T-helper 1 cell treated with Interleukin-12 subunit alpha and Interleukin-12 subunit beta and Interleukin-4 antibody, amounts not matched to agents 30 μg/mL and 1 μg/mL, for 36 hours (primary cell): ENCODE measurements at regions not wholly inside any gene's neighbourhood (a gene's known extent, or its start where the extent isn't known, plus 50 kb on each side); places are given as distances from the start of the nearest gene placed in this dataset.
"Not testable (repeated sequence)": the region's sequence is repeated elsewhere in the genome, so short reads cannot be mapped to it uniquely, and the experiment has no call there.

Source experiments
- H3K27ac Mint-ChIP-seq: one replicate; pipeline ENCODE4 v1.8.0; 2021; ENCODE audit warnings: mild to moderate bottlenecking, mixed read lengths
- H3K27me3 Mint-ChIP-seq: one replicate; pipeline ENCODE4 v1.8.0; 2021; ENCODE audit warnings: low read depth, mixed read lengths
- H3K36me3 Mint-ChIP-seq: one replicate; pipeline ENCODE4 v1.8.0; 2021; ENCODE audit warnings: low read depth, mixed read lengths
- H3K4me1 Mint-ChIP-seq: one replicate; pipeline ENCODE4 v1.8.0; 2021; ENCODE audit warnings: low read depth, mixed read lengths
- H3K4me3 Mint-ChIP-seq: one replicate; pipeline ENCODE4 v1.8.0; 2021; ENCODE audit warnings: mild to moderate bottlenecking, moderate library complexity, mixed read lengths
- H3K9me3 Mint-ChIP-seq: one replicate; pipeline ENCODE4 v1.8.0; 2021; ENCODE audit warnings: mixed read lengths

DNA sequence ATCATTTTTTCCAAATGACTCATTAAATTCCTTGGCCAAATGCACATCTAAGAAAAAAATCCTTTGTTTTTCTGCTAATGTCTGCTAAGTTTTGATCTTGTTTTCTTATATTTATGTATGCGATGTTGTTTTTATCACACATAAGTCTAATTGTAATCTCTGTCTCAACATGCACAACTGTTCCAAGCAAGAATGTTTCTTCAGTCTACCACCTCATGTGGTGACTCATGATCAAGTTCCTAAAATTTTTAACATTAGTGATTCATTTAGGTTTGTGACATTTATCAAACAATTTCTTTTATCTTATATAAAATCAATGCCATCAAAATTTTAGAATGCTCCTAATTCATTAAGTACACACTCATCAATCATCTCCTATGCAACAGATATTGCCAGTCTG lies 763.9 kb upstream of the FAM174A start:
- Mint-ChIP-seq H3K36me3 (no peaks in the 10 kb centered on the region), H3K9me3 (no peaks in the 10 kb centered on the region), H3K27ac (no peak overlapping the region), H3K4me3 (no peak overlapping the region), H3K4me1 (no peaks in the 10 kb centered on the region), H3K27me3 (no peaks in the 10 kb centered on the region)

DNA sequence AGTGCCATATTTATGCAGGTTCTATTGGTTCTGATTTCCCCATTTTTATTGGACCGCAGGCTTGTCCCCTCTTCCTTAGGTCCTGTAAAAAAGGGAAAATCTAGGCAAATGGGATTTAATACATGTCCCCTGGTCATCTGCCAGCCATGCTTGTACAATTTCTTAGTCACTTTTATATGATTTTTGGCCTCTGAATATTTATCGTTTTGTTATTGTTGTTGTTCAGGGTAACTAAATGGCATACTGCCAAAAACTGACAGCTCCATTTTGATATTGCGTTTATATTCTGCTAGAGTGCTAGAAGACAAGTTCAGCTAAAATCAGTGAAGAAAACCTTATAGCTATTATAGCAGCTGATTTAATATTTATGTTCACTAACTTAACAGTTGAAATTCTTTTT lies 770.2 kb upstream of the FAM174A start:
- Mint-ChIP-seq H3K27me3 (no peaks in the 10 kb centered on the region), H3K4me3 (no peak overlapping the region), H3K4me1 (no peaks in the 10 kb centered on the region), H3K27ac (no peak overlapping the region), H3K36me3 (no peaks in the 10 kb centered on the region), H3K9me3 (peaks cover 5% of the 10 kb centered on the region)

DNA sequence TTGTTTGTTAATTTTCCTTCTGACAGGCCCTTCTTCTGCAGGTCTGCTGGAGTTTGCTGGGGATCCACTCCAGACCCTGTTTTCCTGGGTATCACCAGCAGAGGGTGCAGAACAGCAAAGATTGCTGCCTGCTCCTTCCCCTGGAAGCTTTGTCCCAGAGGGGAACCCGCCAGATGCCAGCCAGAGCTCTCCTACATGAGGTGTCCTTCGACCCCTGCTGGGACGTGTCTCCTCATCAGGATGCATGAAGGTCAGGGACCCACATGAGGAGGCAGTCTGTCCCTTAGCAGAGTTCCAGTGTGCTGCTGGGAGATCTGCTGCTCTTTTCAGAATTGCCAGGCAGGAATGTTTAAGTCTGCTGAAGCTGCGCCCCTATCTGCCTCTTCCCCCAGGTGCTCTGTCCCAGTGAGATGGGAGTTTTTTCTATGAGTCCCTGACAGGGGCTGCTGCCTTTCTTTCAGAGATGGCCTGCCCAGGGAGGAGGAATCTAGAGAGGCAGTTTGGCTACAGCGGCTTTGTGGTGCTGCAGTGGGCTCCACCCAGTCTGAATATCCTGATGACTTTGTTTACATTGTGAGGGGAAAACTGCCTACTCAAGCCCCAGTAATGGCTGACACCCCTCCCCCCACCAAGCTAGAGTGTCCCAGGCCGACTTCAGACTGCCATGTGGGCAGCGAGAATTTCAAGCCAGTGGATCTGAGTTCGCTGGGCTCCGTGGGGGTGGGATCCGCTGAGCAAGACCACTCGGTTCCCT lies 772.0 kb upstream of the FAM174A start:
- H3K27ac Mint-ChIP-seq = no peak overlapping the region
- H3K4me3 Mint-ChIP-seq = no peak overlapping the region

DNA sequence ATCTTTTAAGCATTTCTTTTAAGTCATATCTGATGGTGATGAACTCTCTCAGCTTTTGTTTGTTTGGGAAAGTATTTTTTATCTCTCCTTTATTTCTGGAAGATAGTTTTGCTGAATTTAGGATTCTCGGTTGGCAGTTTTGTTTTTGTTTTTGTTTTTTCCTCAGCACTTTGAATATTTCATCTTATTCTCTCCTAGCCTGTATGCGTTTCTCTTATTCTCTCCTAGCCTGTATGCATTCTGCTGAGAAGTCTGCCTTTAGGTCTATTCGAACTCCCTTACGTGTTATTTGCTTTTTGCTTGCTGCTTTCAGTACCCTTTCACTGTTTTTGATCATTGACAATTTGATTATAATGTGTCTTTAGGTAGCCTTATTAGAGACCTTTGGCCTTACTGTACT lies 787.8 kb upstream of the FAM174A start:
- Mint-ChIP-seq H3K4me1 (no peaks in the 10 kb centered on the region), H3K27ac (no peak overlapping the region), H3K9me3 (peaks cover 7% of the 10 kb centered on the region), H3K4me3 (no peak overlapping the region), H3K36me3 (no peaks in the 10 kb centered on the region), H3K27me3 (no peaks in the 10 kb centered on the region)

More for the DNA sequence above, 772.0 kb upstream of the FAM174A start:
- Mint-ChIP-seq H3K36me3 (no peaks in the 10 kb centered on the region), H3K27me3 (no peaks in the 10 kb centered on the region), H3K9me3 (peaks cover 5% of the 10 kb centered on the region), H3K4me1 (no peaks in the 10 kb centered on the region)

DNA sequence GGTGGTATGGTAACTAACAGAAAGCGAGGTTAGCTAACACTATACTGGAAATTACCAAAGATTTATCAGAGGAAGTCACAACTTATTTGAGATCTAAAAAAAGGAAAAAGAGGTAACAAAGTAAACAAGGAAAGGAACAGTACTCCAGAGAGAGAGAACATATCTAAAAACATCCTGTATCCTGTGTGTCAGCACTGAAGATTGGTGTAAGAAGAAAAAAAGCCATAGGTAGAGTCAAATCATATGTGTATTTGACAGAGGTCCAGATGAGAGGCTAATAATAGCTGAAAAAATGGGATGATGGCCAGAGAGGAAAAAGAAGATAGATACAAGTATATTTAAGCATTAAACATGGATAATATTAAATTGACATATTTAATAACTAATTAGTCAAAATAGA lies 802.0 kb upstream of the FAM174A start:
- not testable (repeated sequence) for H3K27me3 Mint-ChIP-seq, H3K36me3 Mint-ChIP-seq, H3K9me3 Mint-ChIP-seq, H3K27ac Mint-ChIP-seq, H3K4me3 Mint-ChIP-seq, H3K4me1 Mint-ChIP-seq

DNA sequence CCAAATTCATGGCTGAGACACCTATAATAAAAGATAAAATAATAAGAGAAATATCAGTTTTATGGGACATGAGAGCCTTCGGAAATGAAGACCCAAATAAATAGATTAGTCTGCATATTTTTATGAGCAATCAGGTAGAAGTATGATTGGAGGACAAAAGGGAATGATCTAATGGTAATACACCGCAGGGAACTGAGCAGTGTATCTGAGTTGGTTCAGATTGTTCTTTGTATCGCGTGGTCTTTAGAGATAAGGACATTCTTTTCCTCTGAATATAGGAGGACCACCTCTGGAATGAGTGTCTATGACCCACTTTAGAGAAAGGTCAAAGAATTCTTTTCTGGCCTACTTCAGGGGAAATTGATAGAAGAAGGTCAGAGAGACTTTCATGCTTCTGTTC lies 801.8 kb upstream of the CHD1 start:
- not testable (repeated sequence) for H3K27me3 Mint-ChIP-seq, H3K9me3 Mint-ChIP-seq, H3K4me1 Mint-ChIP-seq, H3K4me3 Mint-ChIP-seq, H3K27ac Mint-ChIP-seq, H3K36me3 Mint-ChIP-seq

DNA sequence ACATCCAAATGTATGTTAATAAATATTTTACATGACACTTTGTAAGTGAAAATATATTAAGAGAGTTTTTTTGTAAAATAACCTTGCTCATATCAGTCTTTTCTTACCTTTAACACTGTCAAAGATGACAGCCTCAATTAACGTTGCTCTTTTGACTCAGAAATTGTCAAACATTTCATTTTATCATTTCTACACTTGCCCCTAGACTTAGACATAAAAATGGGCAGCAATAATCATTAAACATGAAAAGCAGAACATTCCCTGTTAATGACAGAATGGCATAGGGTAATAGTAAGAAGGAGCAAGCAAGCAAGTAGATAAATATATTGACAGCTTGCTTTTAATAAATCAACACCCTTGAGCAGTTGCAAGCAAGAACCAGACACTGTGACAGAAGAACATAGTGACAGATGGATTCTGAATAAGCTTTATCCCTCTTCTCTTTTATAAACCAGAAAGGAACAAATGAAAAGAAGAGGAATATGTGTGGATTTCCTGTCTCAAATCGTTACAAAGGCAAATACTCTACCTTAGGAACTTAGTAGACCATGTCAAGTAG lies 796.0 kb upstream of the CHD1 start:
- H3K9me3 Mint-ChIP-seq = no peaks in the 10 kb centered on the region
- no peak overlapping the region for H3K27ac Mint-ChIP-seq
- H3K36me3 Mint-ChIP-seq = no peaks in the 10 kb centered on the region
- no peak overlapping the region for H3K4me3 Mint-ChIP-seq
- no peaks in the 10 kb centered on the region for H3K27me3 Mint-ChIP-seq
- H3K4me1 Mint-ChIP-seq = no peaks in the 10 kb centered on the region

DNA sequence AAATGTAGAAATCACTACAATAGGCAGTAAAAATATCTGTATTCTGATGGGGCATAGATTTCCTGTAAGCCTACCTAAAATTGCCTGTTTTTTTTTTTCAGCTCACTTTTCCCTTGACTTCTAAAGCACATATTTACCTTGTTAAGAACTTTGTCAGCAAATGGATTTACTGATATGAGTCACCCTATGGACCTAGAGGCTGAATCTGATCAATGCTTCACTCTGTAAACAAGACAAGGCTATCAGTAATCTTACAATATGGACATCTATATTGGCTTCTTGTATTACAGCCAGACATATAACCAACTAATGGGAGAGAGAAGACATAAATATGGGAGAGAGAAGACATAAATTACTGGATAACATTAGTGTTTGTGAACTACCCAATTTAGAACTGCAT lies 792.7 kb upstream of the CHD1 start:
- Mint-ChIP-seq H3K9me3 (no peaks in the 10 kb centered on the region), H3K36me3 (no peaks in the 10 kb centered on the region), H3K27me3 (no peaks in the 10 kb centered on the region), H3K4me1 (no peaks in the 10 kb centered on the region), H3K4me3 (no peak overlapping the region), H3K27ac (no peak overlapping the region)

DNA sequence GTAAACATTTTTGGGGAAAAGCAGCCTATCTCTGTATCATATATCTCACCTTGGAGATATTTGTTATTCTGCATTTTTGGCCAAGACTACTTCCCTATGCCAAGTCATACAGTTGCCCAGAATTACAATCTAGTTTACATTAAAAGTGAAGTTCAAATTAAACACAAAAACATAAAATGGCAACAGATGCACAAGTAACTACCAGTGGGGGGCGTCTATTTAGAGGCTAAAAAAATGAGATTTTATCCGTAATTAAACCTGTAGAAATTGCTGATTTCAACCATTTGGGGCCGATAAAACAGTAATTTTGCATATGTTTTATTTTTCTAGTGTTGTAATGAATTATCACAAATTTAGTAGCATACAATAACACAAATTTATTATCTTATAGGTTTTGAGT lies 787.1 kb upstream of the CHD1 start:
- H3K4me3 Mint-ChIP-seq = no peak overlapping the region
- H3K27me3 Mint-ChIP-seq = no peaks in the 10 kb centered on the region
- H3K27ac Mint-ChIP-seq = no peak overlapping the region
- no peaks in the 10 kb centered on the region for H3K4me1 Mint-ChIP-seq
- no peaks in the 10 kb centered on the region for H3K9me3 Mint-ChIP-seq
- H3K36me3 Mint-ChIP-seq = no peaks in the 10 kb centered on the region

DNA sequence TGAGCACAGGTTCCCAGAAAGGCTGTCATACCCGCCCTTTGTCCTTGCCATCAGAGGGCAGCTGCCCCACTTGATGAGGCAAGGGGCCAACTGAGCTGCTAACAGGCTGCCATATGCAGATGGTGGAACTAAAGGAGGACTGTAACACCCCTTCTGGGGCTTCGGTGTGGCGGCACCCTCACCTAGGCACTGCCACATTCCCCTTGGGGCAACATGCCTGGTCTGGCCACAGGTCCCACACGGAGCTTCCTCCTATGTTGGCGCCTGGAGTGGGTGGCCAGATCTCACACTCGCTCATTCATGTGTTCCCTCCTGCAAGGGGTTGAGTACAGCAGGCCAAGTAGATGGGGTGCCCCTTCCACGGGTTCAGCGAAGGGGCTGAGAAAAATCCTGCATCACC lies 777.4 kb upstream of the CHD1 start:
- Mint-ChIP-seq H3K27ac (no peak overlapping the region), H3K9me3 (no peaks in the 10 kb centered on the region), H3K36me3 (no peaks in the 10 kb centered on the region), H3K27me3 (no peaks in the 10 kb centered on the region), H3K4me3 (no peak overlapping the region), H3K4me1 (no peaks in the 10 kb centered on the region)

DNA sequence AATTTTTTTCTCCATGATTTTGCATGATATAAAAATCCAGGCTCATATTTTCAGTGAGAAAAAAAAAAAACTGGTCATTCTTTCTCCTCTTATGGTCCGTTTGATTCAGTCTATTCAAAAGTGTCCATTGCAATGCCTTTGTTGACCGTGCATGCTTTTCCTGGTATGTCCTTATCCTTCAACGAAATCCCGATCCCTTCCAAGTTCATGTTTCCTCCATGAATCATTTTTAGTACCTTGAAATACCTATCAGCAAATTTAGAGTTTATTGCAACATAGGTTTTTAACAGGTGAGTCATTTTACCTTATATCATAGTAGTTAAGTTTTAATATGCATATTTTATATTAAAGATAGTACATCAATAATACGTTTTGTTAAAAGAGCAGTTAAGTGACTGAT lies 773.8 kb upstream of the CHD1 start:
- Mint-ChIP-seq H3K4me1 (no peaks in the 10 kb centered on the region), H3K27me3 (no peaks in the 10 kb centered on the region), H3K4me3 (no peak overlapping the region), H3K9me3 (no peaks in the 10 kb centered on the region), H3K27ac (no peak overlapping the region), H3K36me3 (no peaks in the 10 kb centered on the region)

DNA sequence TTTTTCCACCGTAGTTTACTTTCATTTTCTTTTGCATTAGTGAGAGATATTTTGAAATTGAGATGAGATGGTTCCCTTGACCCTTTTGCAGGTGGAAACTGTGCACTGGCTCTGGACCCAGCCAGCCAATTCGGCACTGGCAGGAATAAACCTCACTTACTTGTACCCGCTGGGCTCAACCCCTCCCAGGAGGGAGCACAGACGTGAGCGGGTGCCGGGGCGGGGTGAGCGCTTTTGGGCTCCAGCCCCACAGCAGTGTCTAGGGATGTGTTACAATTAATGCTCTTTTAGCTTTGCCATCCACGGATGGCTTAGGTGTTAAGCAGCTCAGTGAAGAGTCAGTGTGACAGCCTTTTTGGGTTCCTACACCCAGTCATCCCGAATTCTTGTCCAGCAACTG lies 766.1 kb upstream of the CHD1 start:
- Mint-ChIP-seq H3K27me3 (no peaks in the 10 kb centered on the region), H3K4me3 (no peak overlapping the region), H3K4me1 (no peaks in the 10 kb centered on the region)

DNA sequence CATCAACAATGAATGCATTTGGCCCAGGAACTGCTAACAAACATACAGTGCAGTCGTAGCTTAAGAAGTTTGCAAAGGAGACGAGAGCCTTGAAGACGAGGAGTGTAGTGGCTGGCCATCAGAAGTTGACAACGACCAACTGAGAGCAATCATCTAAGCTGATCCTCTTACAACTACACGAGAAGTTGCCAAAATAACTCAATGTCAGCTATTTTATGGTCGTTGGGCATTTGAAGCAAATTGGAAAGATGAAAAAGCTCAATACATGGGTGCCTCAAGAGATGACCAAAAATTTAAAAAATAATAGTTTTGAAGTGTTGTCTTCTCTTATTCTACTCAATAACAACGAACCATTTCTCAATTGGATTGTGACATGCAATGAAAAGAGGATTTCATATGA lies 757.7 kb upstream of the CHD1 start:
- no peaks in the 10 kb centered on the region for H3K4me1 Mint-ChIP-seq
- H3K4me3 Mint-ChIP-seq = no peak overlapping the region
- peaks cover 3% of the 10 kb centered on the region for H3K9me3 Mint-ChIP-seq
- no peaks in the 10 kb centered on the region for H3K27me3 Mint-ChIP-seq
- H3K27ac Mint-ChIP-seq = no peak overlapping the region
- no peaks in the 10 kb centered on the region for H3K36me3 Mint-ChIP-seq

More for the DNA sequence above, 766.1 kb upstream of the CHD1 start:
- no peaks in the 10 kb centered on the region for H3K36me3 Mint-ChIP-seq
- no peak overlapping the region for H3K27ac Mint-ChIP-seq
- no peaks in the 10 kb centered on the region for H3K9me3 Mint-ChIP-seq

DNA sequence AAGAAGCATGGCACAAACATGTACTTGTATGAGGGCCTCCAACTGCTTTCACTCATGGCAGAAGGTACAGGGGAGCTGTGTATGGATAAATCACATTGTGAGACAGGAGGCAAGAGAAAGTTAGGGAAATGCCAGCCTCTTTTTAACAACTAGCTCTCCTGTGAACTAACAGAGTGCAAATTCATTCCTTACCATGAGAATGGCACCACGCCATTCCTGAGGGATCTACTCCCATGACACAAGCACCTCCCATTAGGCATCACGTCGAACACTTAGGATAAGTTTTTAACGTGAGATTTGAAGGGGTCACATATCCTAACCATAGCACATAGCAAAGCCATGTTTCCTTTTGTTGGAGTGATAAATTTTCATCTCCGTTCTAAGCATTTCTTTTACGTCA lies 747.2 kb upstream of the CHD1 start:
- no peak overlapping the region for H3K27ac Mint-ChIP-seq
- H3K27me3 Mint-ChIP-seq = no peaks in the 10 kb centered on the region
- H3K4me1 Mint-ChIP-seq = no peaks in the 10 kb centered on the region
- peaks cover 5% of the 10 kb centered on the region for H3K9me3 Mint-ChIP-seq
- no peaks in the 10 kb centered on the region for H3K36me3 Mint-ChIP-seq
- no peak overlapping the region for H3K4me3 Mint-ChIP-seq

DNA sequence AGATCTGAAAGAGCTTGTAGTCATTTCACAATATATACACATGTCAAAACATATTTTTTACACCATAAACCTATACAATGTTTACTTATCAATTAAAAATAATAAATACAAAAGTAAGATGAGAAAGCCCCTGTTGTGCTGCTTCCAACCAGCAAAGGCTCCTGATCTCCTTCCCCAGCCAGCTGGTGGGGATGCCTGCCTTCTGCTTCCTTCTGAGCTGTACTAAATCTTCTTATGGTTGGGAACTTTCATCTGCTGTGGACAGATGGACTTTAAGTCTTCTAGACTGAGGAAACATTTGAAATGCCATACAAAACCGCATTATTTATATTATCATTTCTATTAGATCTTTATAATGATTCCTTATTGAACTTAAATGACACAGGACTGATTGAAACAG lies 745.3 kb upstream of the CHD1 start:
- no peaks in the 10 kb centered on the region for H3K4me1 Mint-ChIP-seq

DNA sequence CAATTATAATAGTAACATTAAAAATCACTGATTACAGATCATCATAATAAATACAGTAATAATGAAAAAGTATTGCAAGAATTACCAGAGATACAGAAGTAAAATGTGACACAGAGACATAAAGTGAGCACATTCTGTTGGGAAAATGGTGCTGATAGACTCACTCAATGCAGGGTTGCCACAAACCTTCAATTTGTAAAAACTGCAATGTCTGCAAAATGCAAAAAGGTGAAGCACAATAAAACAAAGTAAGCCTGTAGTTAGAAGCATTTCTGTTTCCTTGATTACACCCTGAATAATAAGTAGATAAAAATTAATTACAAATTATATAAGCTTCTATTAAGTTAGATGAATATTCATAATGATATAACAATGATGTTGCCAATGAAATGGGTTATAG lies 736.2 kb upstream of the CHD1 start:
- no peak overlapping the region for H3K4me3 Mint-ChIP-seq
- no peaks in the 10 kb centered on the region for H3K9me3 Mint-ChIP-seq
- no peaks in the 10 kb centered on the region for H3K36me3 Mint-ChIP-seq
- H3K4me1 Mint-ChIP-seq = no peaks in the 10 kb centered on the region
- no peaks in the 10 kb centered on the region for H3K27me3 Mint-ChIP-seq
- no peak overlapping the region for H3K27ac Mint-ChIP-seq

More for the DNA sequence above, 745.3 kb upstream of the CHD1 start:
- no peaks in the 10 kb centered on the region for H3K27me3 Mint-ChIP-seq
- no peaks in the 10 kb centered on the region for H3K9me3 Mint-ChIP-seq
- no peaks in the 10 kb centered on the region for H3K36me3 Mint-ChIP-seq
- H3K4me3 Mint-ChIP-seq = no peak overlapping the region
- H3K27ac Mint-ChIP-seq = no peak overlapping the region
